Keratinocyte (primary cell): ENCODE measurements at regions not wholly inside any gene's neighbourhood (a gene's known extent, or its start where the extent isn't known, plus 50 kb on each side); places are given as distances from the start of the nearest gene placed in this dataset.

ENCODE experiments used
- DNase-seq: peaks from one replicate; pipeline ENCODE4 v3.0.0-alpha.2; 2011; ENCODE audit warnings: low read depth, missing footprints, low spot score
- FAIRE-seq: peaks from 2 replicates; lab custom pipeline; 2011; peaks lifted over from hg19 to GRCh38; lab: Jason Lieb, UNC
- H2AFZ ChIP-seq: 2 replicates; pipeline ENCODE4 v1.6.0; 2012; ENCODE audit warnings: low read length, control low read depth, inconsistent platforms; ENCODE audit not compliant: control insufficient read depth
- H3K27ac ChIP-seq: 2 replicates; pipeline ENCODE4 v1.5.1; 2011; ENCODE audit warnings: low read length; ENCODE audit not compliant: control insufficient read depth, insufficient read depth
- H3K27me3 ChIP-seq: 3 replicates; pipeline ENCODE4 v1.6.0; 2011; ENCODE audit warnings: low read length; ENCODE audit not compliant: control insufficient read depth, insufficient read depth; ENCODE audit errors: extremely low read depth
- H3K36me3 ChIP-seq, 2 experiments: 2 replicates in 1 of 2; 3 replicates in 1 of 2; pipeline ENCODE4 v1.5.1; 2011; ENCODE audit warnings: low read length in 2 of 2, mild to moderate bottlenecking in 1 of 2; ENCODE audit not compliant: control insufficient read depth in 2 of 2, insufficient read depth in 2 of 2; ENCODE audit errors: extremely low read depth in 1 of 2
- H3K4me1 ChIP-seq: 3 replicates; pipeline ENCODE4 v1.5.1; 2011; ENCODE audit warnings: low read length; ENCODE audit not compliant: control insufficient read depth, insufficient read depth; ENCODE audit errors: extremely low read depth
- H3K4me2 ChIP-seq: 3 replicates; pipeline ENCODE4 v1.6.0; 2011; ENCODE audit warnings: low read depth, low read length; ENCODE audit not compliant: control insufficient read depth, insufficient read depth; ENCODE audit errors: extremely low read depth
- H3K4me3 ChIP-seq, 3 experiments: fragments of 200-600 bp in 1 of 3; sonication (generic) in 1 of 3; 2 replicates in 2 of 3; 3 replicates in 1 of 3; pipeline ENCODE4 v1.5.1; 2011 to 2016; ENCODE audit warnings: low read length in 3 of 3, mild to moderate bottlenecking in 3 of 3, control low read depth in 2 of 3, inconsistent platforms in 1 of 3, low read depth in 1 of 3, mixed read lengths in 1 of 3, mixed run types in 1 of 3, moderate library complexity in 1 of 3; ENCODE audit not compliant: control insufficient read depth in 2 of 3, insufficient read depth in 2 of 3; ENCODE audit errors: extremely low read depth in 1 of 3
- H3K79me2 ChIP-seq: 2 replicates; pipeline ENCODE4 v1.6.0; 2012; ENCODE audit warnings: low read length; ENCODE audit not compliant: control insufficient read depth, insufficient read depth
- H3K9ac ChIP-seq: 3 replicates; pipeline ENCODE4 v1.6.0; 2011; ENCODE audit warnings: low read length; ENCODE audit not compliant: control insufficient read depth, insufficient read depth; ENCODE audit errors: extremely low read depth
- H3K9me1 ChIP-seq: 3 replicates; pipeline ENCODE4 v1.6.0; 2011; ENCODE audit warnings: low read length; ENCODE audit not compliant: control insufficient read depth, insufficient read depth; ENCODE audit errors: extremely low read depth
- H3K9me3 ChIP-seq: 2 replicates; pipeline ENCODE4 v1.5.1; 2012; ENCODE audit warnings: low read depth, low read length; ENCODE audit not compliant: control insufficient read depth
- H4K20me1 ChIP-seq: 3 replicates; pipeline ENCODE4 v1.6.0; 2011; ENCODE audit warnings: low read length; ENCODE audit not compliant: control insufficient read depth, insufficient read depth; ENCODE audit errors: extremely low read depth
- CTCF ChIP-seq, 3 experiments: IDR thresholded peaks in 1 of 3; conservative IDR thresholded peaks in 1 of 3; optimal IDR thresholded peaks in 1 of 3; 2 replicates in 2 of 3; 3 replicates in 1 of 3; pipeline versions ENCODE3 to v1.5.1; 2011; ENCODE audit warnings: low read length in 3 of 3, mild to moderate bottlenecking in 3 of 3, moderate library complexity in 2 of 3, control low read depth in 1 of 3, inconsistent platforms in 1 of 3; ENCODE audit not compliant: insufficient read depth in 2 of 3; ENCODE audit errors: extremely low read depth in 1 of 3
- EZH2 ChIP-seq: IDR thresholded peaks from one replicate; pipeline ENCODE4 v1.6.1; 2012; ENCODE audit warnings: inconsistent platforms, mild to moderate bottlenecking, low read length, moderate library complexity
- dilution Hi-C: fragments of 300-500 bp; cut with MboI; formaldehyde crosslinking; loops from one replicate; pipeline ENCODE4 v1.7.0; 2020; ENCODE audit warnings: low sequenced_read_pairs; ENCODE audit not compliant: extremely low pct_ligation_motif_present

GRCh38 chr14:65805113-65805473 lies 392.6 kb downstream of the FUT8 start:
- Histone ChIP-seq H3K4me1 (no peaks in the 10 kb centered on the region), H3K4me3 (no peak overlapping the region), H4K20me1 (no peaks in the 10 kb centered on the region), H3K9me1 (no peaks in the 10 kb centered on the region), H3K27ac (no peak overlapping the region), H3K4me2 (no peak overlapping the region), H3K27me3 (peaks cover 4% of the 10 kb centered on the region), H2AFZ (no peak overlapping the region), H3K9ac (no peak overlapping the region), H3K36me3 (no peaks in the 10 kb centered on the region), H3K79me2 (no peaks in the 10 kb centered on the region), H3K9me3 (no peaks in the 10 kb centered on the region)
- DNase-seq (no peak), FAIRE-seq (no peak)
- TF ChIP-seq EZH2 (no peak), CTCF (optimal IDR thresholded peaks at IDR 0.05 in 1 of 3, IDR thresholded peaks at IDR 0.05 in 1 of 3, conservative IDR thresholded peaks at IDR 0.05 in 1 of 3; ENCODE audit: extremely low read depth in 1 of 3, insufficient read depth in 2 of 3, low read length in 3 of 3) (no peak)
- dilution Hi-C loops, result no loop called here

- Histone ChIP-seq H3K27ac (no peak overlapping the region), H3K4me2 (no peak overlapping the region), H3K4me1 (no peaks in the 10 kb centered on the region), H3K27me3 (no peaks in the 10 kb centered on the region), H3K9me3 (no peaks in the 10 kb centered on the region), H3K9me1 (no peaks in the 10 kb centered on the region), H3K4me3 (no peak overlapping the region), H4K20me1 (no peaks in the 10 kb centered on the region), H3K36me3 (no peaks in the 10 kb centered on the region), H3K9ac (no peak overlapping the region), H3K79me2 (no peaks in the 10 kb centered on the region), H2AFZ (no peak overlapping the region)
- DNase-seq, result no peak
- TF ChIP-seq EZH2, result no peak
- no peak for TF ChIP-seq CTCF (optimal IDR thresholded peaks at IDR 0.05 in 1 of 3, IDR thresholded peaks at IDR 0.05 in 1 of 3, conservative IDR thresholded peaks at IDR 0.05 in 1 of 3; ENCODE audit: extremely low read depth in 1 of 3, insufficient read depth in 2 of 3, low read length in 3 of 3)
- dilution Hi-C loops, result no loop called here
- no peak for FAIRE-seq
These were observed 395.9 kb downstream of the FUT8 start for GRCh38 chr14:65808390-65808789.
